ENCODE measurements at regions not wholly inside any gene's neighbourhood (a gene's known extent, or its start where the extent isn't known, plus 50 kb on each side); places are given as distances from the start of the nearest gene placed in this dataset.

DNA sequence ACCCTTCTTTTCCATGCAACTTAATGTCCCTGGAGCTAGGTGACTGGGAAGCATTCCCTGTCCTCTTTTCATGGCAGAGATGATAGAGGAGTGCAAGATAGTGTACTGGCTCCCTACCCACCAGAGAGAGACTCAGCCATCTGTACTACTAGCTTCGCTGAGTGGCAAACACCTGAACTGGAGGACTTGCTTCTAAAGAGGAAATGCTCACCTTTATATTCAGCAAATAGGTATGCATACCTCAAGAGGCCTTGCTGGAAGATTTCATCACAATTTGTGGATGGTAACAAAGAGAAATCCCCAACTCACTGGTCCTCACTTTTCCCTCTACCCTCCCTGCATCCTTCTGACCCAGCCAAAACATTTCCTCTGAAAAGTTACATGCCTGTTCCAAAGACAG lies 124.1 kb downstream of the FOXA2 start:
- TF ChIP-seq, protein P1, sequence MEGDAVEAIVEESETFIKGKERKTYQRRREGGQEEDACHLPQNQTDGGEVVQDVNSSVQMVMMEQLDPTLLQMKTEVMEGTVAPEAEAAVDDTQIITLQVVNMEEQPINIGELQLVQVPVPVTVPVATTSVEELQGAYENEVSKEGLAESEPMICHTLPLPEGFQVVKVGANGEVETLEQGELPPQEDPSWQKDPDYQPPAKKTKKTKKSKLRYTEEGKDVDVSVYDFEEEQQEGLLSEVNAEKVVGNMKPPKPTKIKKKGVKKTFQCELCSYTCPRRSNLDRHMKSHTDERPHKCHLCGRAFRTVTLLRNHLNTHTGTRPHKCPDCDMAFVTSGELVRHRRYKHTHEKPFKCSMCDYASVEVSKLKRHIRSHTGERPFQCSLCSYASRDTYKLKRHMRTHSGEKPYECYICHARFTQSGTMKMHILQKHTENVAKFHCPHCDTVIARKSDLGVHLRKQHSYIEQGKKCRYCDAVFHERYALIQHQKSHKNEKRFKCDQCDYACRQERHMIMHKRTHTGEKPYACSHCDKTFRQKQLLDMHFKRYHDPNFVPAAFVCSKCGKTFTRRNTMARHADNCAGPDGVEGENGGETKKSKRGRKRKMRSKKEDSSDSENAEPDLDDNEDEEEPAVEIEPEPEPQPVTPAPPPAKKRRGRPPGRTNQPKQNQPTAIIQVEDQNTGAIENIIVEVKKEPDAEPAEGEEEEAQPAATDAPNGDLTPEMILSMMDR (IDR thresholded peaks at IDR 0.05): no peak
- TF ChIP-seq POLR2AphosphoS5 (IDR thresholded peaks at IDR 0.05): no peak
- TF ChIP-seq POLR2A (IDR thresholded peaks at IDR 0.05): no peak
- TF ChIP-seq EP300 (IDR thresholded peaks at IDR 0.05): no peak
